ENCODE measurements at regions not wholly inside any gene's neighbourhood (a gene's known extent, or its start where the extent isn't known, plus 50 kb on each side); places are given as distances from the start of the nearest gene placed in this dataset.

DNA sequence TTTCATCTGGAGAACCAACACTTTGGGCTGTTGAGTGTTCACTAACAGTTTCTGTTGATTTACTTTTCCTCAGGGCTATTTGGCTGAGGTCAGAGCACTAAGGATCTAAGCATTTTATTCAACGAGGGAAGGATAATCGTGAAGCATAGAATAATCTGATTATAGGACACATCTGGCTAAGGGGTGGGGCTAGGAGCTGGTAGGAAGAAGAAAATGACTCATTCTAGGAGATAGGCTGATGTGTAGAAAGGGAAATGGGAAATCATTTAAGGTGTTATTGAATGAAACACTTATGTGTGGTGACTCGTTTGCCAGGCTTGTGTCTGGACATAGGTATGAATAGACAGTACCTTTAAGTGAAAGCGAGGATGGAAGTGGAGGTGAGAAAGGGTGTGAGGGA is 167.2 kb downstream of the ETNK1 start (continued):
- TF ChIP-seq EGR1 (IDR thresholded peaks at IDR 0.05; ENCODE audit: borderline replicate concordance in 1 of 2, low read depth in 2 of 2, low read length in 2 of 2) = no peak
- no peak for TF ChIP-seq PML (IDR thresholded peaks at IDR 0.05; ENCODE audit: low read length)
- TF ChIP-seq, protein P1, sequence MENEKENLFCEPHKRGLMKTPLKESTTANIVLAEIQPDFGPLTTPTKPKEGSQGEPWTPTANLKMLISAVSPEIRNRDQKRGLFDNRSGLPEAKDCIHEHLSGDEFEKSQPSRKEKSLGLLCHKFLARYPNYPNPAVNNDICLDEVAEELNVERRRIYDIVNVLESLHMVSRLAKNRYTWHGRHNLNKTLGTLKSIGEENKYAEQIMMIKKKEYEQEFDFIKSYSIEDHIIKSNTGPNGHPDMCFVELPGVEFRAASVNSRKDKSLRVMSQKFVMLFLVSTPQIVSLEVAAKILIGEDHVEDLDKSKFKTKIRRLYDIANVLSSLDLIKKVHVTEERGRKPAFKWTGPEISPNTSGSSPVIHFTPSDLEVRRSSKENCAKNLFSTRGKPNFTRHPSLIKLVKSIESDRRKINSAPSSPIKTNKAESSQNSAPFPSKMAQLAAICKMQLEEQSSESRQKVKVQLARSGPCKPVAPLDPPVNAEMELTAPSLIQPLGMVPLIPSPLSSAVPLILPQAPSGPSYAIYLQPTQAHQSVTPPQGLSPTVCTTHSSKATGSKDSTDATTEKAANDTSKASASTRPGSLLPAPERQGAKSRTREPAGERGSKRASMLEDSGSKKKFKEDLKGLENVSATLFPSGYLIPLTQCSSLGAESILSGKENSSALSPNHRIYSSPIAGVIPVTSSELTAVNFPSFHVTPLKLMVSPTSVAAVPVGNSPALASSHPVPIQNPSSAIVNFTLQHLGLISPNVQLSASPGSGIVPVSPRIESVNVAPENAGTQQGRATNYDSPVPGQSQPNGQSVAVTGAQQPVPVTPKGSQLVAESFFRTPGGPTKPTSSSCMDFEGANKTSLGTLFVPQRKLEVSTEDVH (IDR thresholded peaks at IDR 0.05; ENCODE audit: low read depth, partially characterized antibody) = no peak
- no peak for TF ChIP-seq WRNIP1 (IDR thresholded peaks at IDR 0.05; ENCODE audit: borderline replicate concordance, low read depth, low read length)

DNA sequence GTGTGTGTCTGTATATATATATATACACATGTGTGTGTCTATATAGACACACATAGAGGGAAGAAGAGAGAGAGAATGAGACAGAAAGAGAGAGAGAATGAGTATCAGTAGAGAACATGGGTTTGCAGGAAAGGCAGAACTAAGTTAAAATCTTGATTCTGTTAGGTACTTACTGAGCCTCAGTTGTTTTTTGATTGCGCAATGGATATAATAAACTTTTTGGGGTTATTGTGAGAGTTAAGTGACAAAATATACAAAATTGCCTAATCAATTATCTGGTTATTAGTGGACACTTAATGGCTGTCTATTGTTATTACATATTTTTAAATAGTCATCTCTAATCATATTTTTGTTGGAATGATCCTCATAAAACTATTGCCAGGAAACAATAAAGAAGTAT is 169.0 kb downstream of the ETNK1 start:
- no peaks in the 10 kb centered on the region for H3K9me3 ChIP-seq (replicated peaks; ENCODE audit: control insufficient read depth, insufficient read depth, low read length)
- TF ChIP-seq KAT2A (conservative IDR thresholded peaks at IDR 0.05; ENCODE audit: control insufficient read depth, low read depth, low read length) = no peak
- TF ChIP-seq SPI1 (IDR thresholded peaks at IDR 0.05; ENCODE audit: borderline replicate concordance, insufficient read depth, low read depth, low read length) = no peak
- TF ChIP-seq TCF7 (IDR thresholded peaks at IDR 0.05; ENCODE audit: borderline replicate concordance) = no peak
- TF ChIP-seq HSF1 (IDR thresholded peaks at IDR 0.05; ENCODE audit: low read depth, low read length) = no peak
- no peak for TF ChIP-seq POU2F2 (IDR thresholded peaks at IDR 0.05; ENCODE audit: borderline replicate concordance, low read depth, low read length)
- TF ChIP-seq, protein P2, sequence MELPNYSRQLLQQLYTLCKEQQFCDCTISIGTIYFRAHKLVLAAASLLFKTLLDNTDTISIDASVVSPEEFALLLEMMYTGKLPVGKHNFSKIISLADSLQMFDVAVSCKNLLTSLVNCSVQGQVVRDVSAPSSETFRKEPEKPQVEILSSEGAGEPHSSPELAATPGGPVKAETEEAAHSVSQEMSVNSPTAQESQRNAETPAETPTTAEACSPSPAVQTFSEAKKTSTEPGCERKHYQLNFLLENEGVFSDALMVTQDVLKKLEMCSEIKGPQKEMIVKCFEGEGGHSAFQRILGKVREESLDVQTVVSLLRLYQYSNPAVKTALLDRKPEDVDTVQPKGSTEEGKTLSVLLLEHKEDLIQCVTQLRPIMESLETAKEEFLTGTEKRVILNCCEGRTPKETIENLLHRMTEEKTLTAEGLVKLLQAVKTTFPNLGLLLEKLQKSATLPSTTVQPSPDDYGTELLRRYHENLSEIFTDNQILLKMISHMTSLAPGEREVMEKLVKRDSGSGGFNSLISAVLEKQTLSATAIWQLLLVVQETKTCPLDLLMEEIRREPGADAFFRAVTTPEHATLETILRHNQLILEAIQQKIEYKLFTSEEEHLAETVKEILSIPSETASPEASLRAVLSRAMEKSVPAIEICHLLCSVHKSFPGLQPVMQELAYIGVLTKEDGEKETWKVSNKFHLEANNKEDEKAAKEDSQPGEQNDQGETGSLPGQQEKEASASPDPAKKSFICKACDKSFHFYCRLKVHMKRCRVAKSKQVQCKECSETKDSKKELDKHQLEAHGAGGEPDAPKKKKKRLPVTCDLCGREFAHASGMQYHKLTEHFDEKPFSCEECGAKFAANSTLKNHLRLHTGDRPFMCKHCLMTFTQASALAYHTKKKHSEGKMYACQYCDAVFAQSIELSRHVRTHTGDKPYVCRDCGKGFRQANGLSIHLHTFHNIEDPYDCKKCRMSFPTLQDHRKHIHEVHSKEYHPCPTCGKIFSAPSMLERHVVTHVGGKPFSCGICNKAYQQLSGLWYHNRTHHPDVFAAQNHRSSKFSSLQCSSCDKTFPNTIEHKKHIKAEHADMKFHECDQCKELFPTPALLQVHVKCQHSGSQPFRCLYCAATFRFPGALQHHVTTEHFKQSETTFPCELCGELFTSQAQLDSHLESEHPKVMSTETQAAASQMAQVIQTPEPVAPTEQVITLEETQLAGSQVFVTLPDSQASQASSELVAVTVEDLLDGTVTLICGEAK (IDR thresholded peaks at IDR 0.05; ENCODE audit: borderline replicate concordance) = no peak
- peak in 1 of 2 experiments; percentile 16; a peak in 1 of 4 replicates for TF ChIP-seq CEBPB (IDR thresholded peaks at IDR 0.05; ENCODE audit: borderline replicate concordance in 1 of 2, low read depth in 2 of 2, low read length in 2 of 2)
- no peak for TF ChIP-seq ESRRA (IDR thresholded peaks at IDR 0.05; ENCODE audit: low read length)
- SMC1A ChIA-PET (ENCODE audit: uncharacterized antibody, unreplicated experiment) = no interaction called here
- DNase-seq (ENCODE audit: low read depth, low spot score) (no peak), ATAC-seq (no peak), FAIRE-seq (no peak)
- no peak overlapping the region for H2AFZ ChIP-seq (ENCODE audit: control insufficient read depth, low read depth, low read length)
- no peaks in the 10 kb centered on the region for H3K27me3 ChIP-seq (replicated peaks in 1 of 2; ENCODE audit: control insufficient read depth in 2 of 2, insufficient read depth in 2 of 2, low read length in 1 of 2)
- H4K20me1 ChIP-seq (ENCODE audit: control insufficient read depth, insufficient read depth) = no peaks in the 10 kb centered on the region
- no peaks in the 10 kb centered on the region for H3K79me2 ChIP-seq (ENCODE audit: control insufficient read depth, insufficient read depth, low read length)
- BruUV-seq (replicated peaks) = no TSS peak
- no peaks in the 10 kb centered on the region for H3K4me1 ChIP-seq (ENCODE audit: control insufficient read depth, insufficient read depth, low read length)
- no peak overlapping the region for H3K4me2 ChIP-seq (ENCODE audit: control insufficient read depth, insufficient read depth)
- intact Hi-C loops (cut with micrococcal nuclease; ENCODE audit: unreplicated experiment) = no loop called here
- no peak overlapping the region for H3K9ac ChIP-seq (ENCODE audit: control insufficient read depth, insufficient read depth, low read length)
- POLR2A ChIA-PET = no interaction called here
- RAD21 ChIA-PET (ENCODE audit: unreplicated experiment) = no interaction called here
- H3K36me3 ChIP-seq (ENCODE audit: control insufficient read depth in 2 of 2, insufficient read depth in 2 of 2, low read length in 1 of 2) = no peaks in the 10 kb centered on the region
- WGBS (ENCODE audit: insufficient coverage, insufficient replicate concordance, low lambda C conversion rate, missing lambda C conversion rate) = 100% methylated on average over 1 of the region's 1 CpG
- no peak overlapping the region for H3K4me3 ChIP-seq
- CTCF ChIA-PET = no interaction called here
- in situ Hi-C loops (cut with MboI) = no loop called here
- no peak overlapping the region for H3K27ac ChIP-seq (ENCODE audit: control insufficient read depth, insufficient read depth)
